Panc1 (cell line): ENCODE measurements at regions not wholly inside any gene's neighbourhood (a gene's known extent, or its start where the extent isn't known, plus 50 kb on each side); places are given as distances from the start of the nearest gene placed in this dataset.

ENCODE experiments used
- CTCF ChIP-seq: fragments of 450-650 bp; IDR thresholded peaks from 2 replicates; pipeline ENCODE4 v1.5.1; 2017; ENCODE audit warnings: mild to moderate bottlenecking
- POLR2AphosphoS5 ChIP-seq: IDR thresholded peaks from 2 replicates; pipeline ENCODE4 v1.6.1; 2012; ENCODE audit warnings: mild to moderate bottlenecking, low read depth, low read length, moderate library complexity
- SIN3A ChIP-seq: IDR thresholded peaks from 2 replicates; pipeline ENCODE4 v1.6.1; 2012; ENCODE audit warnings: low read depth, mild to moderate bottlenecking, low read length, moderate library complexity, borderline replicate concordance; ENCODE audit not compliant: insufficient read depth
- TCF7L2 ChIP-seq: IDR thresholded peaks from 2 replicates; pipeline ENCODE4 v1.6.1; 2011; ENCODE audit warnings: mild to moderate bottlenecking, low read depth, low read length, inconsistent platforms

- no peak for TF ChIP-seq CTCF
- TF ChIP-seq POLR2AphosphoS5: no peak
- TF ChIP-seq SIN3A: no peak
- no peak for TF ChIP-seq TCF7L2
Measured at GRCh38 chr5:74233091-74233490, 407.4 kb downstream of the ENC1 start.
